ENCODE measurements at regions not wholly inside any gene's neighbourhood (a gene's known extent, or its start where the extent isn't known, plus 50 kb on each side); places are given as distances from the start of the nearest gene placed in this dataset.

DNA sequence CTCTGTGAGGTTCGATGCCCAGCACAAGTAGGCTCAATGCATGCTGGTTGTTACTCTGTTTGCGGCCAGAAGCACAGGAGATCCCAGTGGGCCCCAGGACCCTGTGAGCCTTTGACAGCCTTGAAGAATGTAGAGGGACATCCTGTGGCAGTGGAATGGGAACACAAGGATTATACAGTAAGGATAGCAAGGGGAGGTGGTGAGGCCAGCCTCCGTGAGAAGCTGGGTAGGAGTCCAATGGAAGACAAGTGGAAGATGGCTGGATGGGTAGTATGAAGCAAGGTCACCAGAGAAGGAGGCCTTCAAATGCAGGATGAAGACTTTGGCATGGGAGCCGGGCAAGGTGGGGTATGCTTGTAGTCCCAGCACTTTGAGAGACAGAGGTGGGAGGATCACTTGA is 622.9 kb upstream of the CDH4 start:
- DNase-seq = no peak
- Histone ChIP-seq H3K36me3 (ENCODE audit: control insufficient read depth, insufficient read depth, low read length) (no peaks in the 10 kb centered on the region), H3K9me3 (ENCODE audit: control insufficient read depth, low read length) (no peaks in the 10 kb centered on the region), H3K27me3 (replicated peaks; ENCODE audit: control insufficient read depth, insufficient read depth, low read length, poor library complexity, severe bottlenecking) (no peaks in the 10 kb centered on the region), H3K27ac (ENCODE audit: insufficient read depth, low read length, poor library complexity, severe bottlenecking) (no peak overlapping the region), H3K4me1 (ENCODE audit: control insufficient read depth, insufficient read depth, low read length, poor library complexity, severe bottlenecking) (no peaks in the 10 kb centered on the region), H3K4me3 (ENCODE audit: insufficient read depth, low read depth, low read length, poor library complexity, severe bottlenecking) (no peak overlapping the region)

DNA sequence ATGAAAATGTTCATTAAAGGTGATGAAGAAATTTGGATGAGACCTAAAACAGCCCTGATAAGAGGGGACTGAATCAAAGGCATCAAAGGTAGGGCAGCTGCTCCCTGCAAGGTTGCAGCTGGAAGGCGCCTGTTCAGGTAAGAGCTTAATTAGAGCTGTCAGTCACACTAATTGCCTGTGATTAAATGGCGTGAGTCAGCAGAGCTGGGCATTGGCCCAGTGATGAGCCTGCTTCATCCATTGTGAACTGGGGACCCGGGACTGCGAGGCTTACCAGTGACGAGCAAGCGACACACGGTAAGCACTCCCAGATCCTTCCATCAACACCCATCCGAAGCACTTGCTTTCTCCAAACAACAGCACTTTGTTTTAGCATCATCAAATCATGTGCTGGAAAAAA is 621.5 kb upstream of the CDH4 start:
- Histone ChIP-seq H3K27me3 (replicated peaks; ENCODE audit: control insufficient read depth, insufficient read depth, low read length, poor library complexity, severe bottlenecking) (no peaks in the 10 kb centered on the region), H3K36me3 (ENCODE audit: control insufficient read depth, insufficient read depth, low read length) (no peaks in the 10 kb centered on the region), H3K9me3 (ENCODE audit: control insufficient read depth, low read length) (no peaks in the 10 kb centered on the region), H3K4me1 (ENCODE audit: control insufficient read depth, insufficient read depth, low read length, poor library complexity, severe bottlenecking) (no peaks in the 10 kb centered on the region), H3K4me3 (ENCODE audit: insufficient read depth, low read depth, low read length, poor library complexity, severe bottlenecking) (no peak overlapping the region), H3K27ac (ENCODE audit: insufficient read depth, low read length, poor library complexity, severe bottlenecking) (no peak overlapping the region)
- no peak for DNase-seq

DNA sequence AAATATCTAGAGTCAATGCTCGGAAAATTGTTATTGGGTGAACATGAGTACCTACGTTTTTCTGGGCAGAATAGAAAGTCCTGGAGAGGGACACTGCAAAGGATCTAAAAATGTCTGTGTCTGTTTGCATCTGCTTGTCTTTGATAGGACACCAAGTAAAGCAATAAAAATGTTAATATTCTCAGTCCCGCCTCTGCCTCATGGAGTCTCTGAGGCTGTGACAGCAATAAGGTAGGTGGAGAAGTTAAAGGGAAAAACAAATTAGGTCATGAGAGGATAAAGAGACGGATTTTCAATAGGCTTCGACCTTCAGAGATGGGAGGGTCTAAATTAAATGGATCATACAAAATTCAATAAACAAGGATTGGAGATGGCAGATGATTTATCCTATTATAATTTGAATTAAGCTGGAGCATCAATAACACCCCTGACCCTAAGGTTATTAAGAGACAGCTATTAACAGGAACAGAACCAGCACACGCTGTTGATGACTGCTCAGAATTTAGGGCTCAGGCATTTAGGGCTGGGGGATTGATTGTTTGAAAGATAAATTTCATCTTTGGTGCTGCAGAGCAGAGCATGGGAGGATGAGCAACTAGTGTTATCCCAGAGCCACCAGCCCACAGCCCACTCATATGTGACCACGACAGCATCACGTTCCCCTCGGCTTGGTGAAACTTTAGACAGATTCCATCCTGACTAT is 620.3 kb upstream of the CDH4 start:
- H3K27ac ChIP-seq (ENCODE audit: insufficient read depth, low read length, poor library complexity, severe bottlenecking) = no peak overlapping the region
- DNase-seq = no peak
- H3K36me3 ChIP-seq (ENCODE audit: control insufficient read depth, insufficient read depth, low read length) = no peaks in the 10 kb centered on the region

DNA sequence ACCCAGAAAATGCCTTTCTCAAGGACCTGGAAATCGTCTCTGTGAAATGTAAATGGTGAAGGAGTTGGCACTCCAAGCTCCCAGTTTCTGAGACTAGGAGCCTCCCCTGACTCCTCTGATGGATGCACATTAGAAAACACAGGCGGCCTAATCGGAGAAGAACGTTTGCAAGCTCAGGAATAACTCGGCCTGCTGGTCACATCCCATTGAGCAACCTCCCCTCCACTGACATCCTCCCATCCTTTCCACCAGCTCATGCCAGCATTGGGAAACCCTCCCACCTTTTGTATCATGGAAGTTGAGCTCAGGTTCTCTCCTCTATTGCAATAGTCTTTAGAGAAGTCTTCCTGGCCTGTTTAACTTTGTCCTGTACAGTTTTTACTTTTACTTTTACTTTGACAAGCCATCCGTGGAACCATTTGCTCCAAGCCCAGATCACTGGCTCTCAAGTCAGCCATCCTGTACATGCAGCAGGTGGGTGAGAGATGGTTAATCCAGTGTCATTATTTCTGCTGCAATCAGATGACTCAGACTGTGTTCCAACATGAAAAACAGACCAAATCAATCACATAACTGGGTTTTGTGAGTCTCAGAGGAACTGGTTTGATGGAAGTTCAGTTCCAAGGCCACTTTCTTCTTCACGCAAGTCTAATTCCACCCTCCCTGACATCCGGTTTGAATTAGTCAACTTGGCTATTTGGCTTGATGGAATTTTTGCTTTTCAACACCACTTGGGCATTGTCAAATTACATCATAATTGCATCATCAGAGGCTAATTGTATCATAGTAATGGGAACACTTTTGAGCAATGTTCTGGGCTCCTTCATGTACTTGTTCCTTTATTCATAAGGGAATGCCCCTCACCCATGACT is 619.4 kb upstream of the CDH4 start:
- no peak for DNase-seq
- H3K27ac ChIP-seq (ENCODE audit: insufficient read depth, low read length, poor library complexity, severe bottlenecking) = no peak overlapping the region
- H3K4me1 ChIP-seq (ENCODE audit: control insufficient read depth, insufficient read depth, low read length, poor library complexity, severe bottlenecking) = no peaks in the 10 kb centered on the region
- H3K4me3 ChIP-seq (ENCODE audit: insufficient read depth, low read depth, low read length, poor library complexity, severe bottlenecking) = no peak overlapping the region
- H3K27me3 ChIP-seq (replicated peaks; ENCODE audit: control insufficient read depth, insufficient read depth, low read length, poor library complexity, severe bottlenecking) = no peaks in the 10 kb centered on the region
- no peaks in the 10 kb centered on the region for H3K36me3 ChIP-seq (ENCODE audit: control insufficient read depth, insufficient read depth, low read length)
- H3K9me3 ChIP-seq (ENCODE audit: control insufficient read depth, low read length) = no peaks in the 10 kb centered on the region

More for the DNA sequence above, 620.3 kb upstream of the CDH4 start:
- H3K27me3 ChIP-seq (replicated peaks; ENCODE audit: control insufficient read depth, insufficient read depth, low read length, poor library complexity, severe bottlenecking) = no peaks in the 10 kb centered on the region
- H3K9me3 ChIP-seq (ENCODE audit: control insufficient read depth, low read length) = no peaks in the 10 kb centered on the region
- H3K4me3 ChIP-seq (ENCODE audit: insufficient read depth, low read depth, low read length, poor library complexity, severe bottlenecking) = no peak overlapping the region
- no peaks in the 10 kb centered on the region for H3K4me1 ChIP-seq (ENCODE audit: control insufficient read depth, insufficient read depth, low read length, poor library complexity, severe bottlenecking)

DNA sequence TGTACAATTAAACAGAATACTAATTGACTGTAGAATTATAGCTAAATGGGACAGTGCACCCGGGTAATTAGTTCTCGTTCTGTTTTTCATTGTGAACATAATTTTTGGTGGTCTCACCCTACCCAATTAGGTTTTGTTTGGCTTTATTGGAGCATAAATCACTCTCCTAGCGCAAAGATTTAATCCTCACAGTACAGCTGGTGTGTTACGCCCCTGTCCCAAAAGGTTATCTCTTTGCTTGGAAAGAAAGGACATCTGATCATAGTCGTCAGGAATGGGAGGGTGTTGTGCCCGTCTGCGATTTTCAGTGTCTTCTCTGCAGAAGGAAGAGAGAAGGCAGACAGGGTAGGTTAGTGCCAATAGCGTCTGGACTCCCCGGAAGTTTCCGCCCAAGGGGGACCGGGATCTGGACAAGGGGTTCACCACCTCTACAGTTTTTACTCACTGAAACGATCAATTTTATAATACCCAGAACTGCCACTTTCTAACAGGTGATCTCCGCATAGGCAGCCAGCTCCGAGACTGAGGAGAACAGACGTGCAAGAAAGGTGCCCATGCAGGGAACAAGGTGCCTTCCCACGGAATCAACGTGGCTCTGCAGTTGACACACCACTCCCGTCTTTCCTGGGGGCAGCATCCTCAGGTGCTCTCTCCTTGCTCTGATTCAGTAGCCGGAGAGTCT is 617.4 kb upstream of the CDH4 start:
- no peaks in the 10 kb centered on the region for H3K27me3 ChIP-seq (replicated peaks; ENCODE audit: control insufficient read depth, insufficient read depth, low read length, poor library complexity, severe bottlenecking)
- no peak overlapping the region for H3K27ac ChIP-seq (ENCODE audit: insufficient read depth, low read length, poor library complexity, severe bottlenecking)
- no peaks in the 10 kb centered on the region for H3K9me3 ChIP-seq (ENCODE audit: control insufficient read depth, low read length)
- no peaks in the 10 kb centered on the region for H3K4me1 ChIP-seq (ENCODE audit: control insufficient read depth, insufficient read depth, low read length, poor library complexity, severe bottlenecking)
- no peak for DNase-seq
- H3K36me3 ChIP-seq (ENCODE audit: control insufficient read depth, insufficient read depth, low read length) = no peaks in the 10 kb centered on the region
- no peak overlapping the region for H3K4me3 ChIP-seq (ENCODE audit: insufficient read depth, low read depth, low read length, poor library complexity, severe bottlenecking)

DNA sequence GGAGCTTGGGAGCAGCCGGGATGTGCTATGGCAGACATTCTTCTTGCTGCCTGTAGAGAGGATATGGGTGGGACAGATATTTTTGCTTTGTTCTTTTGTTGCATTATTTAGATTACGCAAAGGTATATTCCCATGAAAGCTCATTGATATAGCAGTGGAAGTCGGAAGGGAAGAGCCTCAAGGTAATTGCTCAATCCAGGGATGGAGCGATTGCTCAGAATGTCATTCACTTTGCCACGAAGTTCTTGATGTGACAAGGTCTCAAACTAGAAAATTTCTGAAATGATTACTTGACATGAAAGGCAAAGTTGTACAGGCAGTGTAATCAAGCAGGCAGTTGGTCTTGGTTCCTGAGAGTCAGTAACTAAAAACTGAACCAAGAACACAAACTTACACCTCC is 615.6 kb upstream of the CDH4 start:
- Histone ChIP-seq H3K4me1 (ENCODE audit: control insufficient read depth, insufficient read depth, low read length, poor library complexity, severe bottlenecking) (no peaks in the 10 kb centered on the region), H3K9me3 (ENCODE audit: control insufficient read depth, low read length) (no peaks in the 10 kb centered on the region), H3K4me3 (ENCODE audit: insufficient read depth, low read depth, low read length, poor library complexity, severe bottlenecking) (no peak overlapping the region), H3K27me3 (replicated peaks; ENCODE audit: control insufficient read depth, insufficient read depth, low read length, poor library complexity, severe bottlenecking) (no peaks in the 10 kb centered on the region), H3K36me3 (ENCODE audit: control insufficient read depth, insufficient read depth, low read length) (no peaks in the 10 kb centered on the region), H3K27ac (ENCODE audit: insufficient read depth, low read length, poor library complexity, severe bottlenecking) (no peak overlapping the region)
- DNase-seq = no peak

DNA sequence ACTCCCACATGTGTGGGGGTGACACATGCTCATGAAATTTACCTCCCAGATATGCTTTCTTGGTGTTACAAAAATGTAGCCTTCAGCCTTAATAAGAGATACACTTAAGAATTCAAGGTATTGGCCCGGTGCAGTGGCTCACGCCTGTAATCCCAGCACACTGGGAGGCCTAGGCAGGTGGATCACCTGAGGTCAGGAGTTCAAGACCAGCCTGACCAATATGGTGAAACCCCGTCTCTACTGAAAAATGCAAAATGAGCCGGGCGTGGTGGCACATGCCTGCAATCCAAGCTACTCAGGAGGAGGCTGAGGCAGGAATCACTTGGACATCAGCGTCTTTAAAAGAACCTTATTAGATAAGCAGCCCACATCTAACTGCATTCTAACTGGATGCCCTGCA is 614.3 kb upstream of the CDH4 start:
- no peaks in the 10 kb centered on the region for H3K27me3 ChIP-seq (replicated peaks; ENCODE audit: control insufficient read depth, insufficient read depth, low read length, poor library complexity, severe bottlenecking)
- H3K36me3 ChIP-seq (ENCODE audit: control insufficient read depth, insufficient read depth, low read length) = no peaks in the 10 kb centered on the region
- H3K4me1 ChIP-seq (ENCODE audit: control insufficient read depth, insufficient read depth, low read length, poor library complexity, severe bottlenecking) = no peaks in the 10 kb centered on the region
- DNase-seq = no peak
- no peak overlapping the region for H3K27ac ChIP-seq (ENCODE audit: insufficient read depth, low read length, poor library complexity, severe bottlenecking)
- no peaks in the 10 kb centered on the region for H3K9me3 ChIP-seq (ENCODE audit: control insufficient read depth, low read length)
- H3K4me3 ChIP-seq (ENCODE audit: insufficient read depth, low read depth, low read length, poor library complexity, severe bottlenecking) = no peak overlapping the region

DNA sequence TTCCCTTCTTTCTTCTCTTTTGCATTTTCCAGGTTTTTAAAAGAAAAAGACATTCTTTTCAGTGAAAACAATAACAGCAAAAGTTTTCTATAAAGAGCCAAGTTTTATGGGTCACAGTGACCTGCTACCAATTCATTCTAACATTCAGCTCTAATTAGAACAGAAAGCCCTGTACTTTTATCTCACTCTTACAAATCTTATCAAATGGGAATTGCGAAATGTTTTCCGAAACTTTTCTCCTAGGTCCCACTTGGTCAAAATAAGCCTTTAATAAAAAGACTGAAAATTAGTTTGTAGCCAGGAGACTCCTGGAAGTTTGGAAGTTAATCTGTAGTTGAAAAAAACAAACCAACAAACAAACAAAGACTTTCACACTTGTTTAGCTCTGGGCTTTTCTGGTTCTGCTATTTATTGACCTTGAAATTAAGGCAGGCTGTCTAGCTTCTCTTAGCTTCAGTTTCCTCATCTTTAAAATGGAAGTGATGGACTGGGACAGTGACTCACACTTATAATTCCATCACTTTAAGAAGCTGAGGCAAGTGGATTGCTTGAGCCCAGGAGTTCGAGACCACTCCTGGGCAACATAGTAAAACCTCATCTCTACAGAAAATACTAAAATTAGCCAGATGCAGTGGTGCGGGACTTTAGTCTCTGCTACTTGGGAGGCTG is 613.5 kb upstream of the CDH4 start:
- no peaks in the 10 kb centered on the region for H3K27me3 ChIP-seq (replicated peaks; ENCODE audit: control insufficient read depth, insufficient read depth, low read length, poor library complexity, severe bottlenecking)

DNA sequence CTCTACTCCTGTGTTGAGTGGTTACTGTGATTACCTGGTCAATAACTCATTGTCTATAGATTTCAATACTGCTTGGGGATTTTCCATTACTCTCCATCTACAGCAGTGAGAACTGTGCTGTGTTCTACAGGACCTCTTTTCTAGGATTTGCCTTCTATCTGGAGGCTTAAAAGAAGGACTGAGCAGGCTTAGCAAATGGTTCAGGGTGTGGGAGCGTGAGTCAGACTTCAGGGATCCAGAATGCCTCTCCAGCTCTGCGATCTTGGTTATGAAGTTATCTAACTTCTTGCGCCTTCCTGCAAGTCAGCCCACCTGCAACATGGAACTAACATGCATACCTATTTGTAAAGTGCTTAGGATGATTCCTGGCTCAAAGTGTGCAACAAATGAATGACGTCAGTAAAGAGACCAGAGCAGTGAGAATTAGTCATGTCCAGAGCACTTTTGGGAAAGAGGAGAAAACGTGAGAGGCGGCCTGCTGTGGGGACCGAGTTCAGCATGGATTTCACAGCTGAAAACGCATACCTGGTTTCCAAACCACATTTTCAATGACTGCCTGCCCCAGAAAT is 610.1 kb upstream of the CDH4 start:
- no peak for DNase-seq
- Histone ChIP-seq H3K27me3 (replicated peaks; ENCODE audit: control insufficient read depth, insufficient read depth, low read length, poor library complexity, severe bottlenecking) (no peaks in the 10 kb centered on the region), H3K9me3 (ENCODE audit: control insufficient read depth, low read length) (no peaks in the 10 kb centered on the region), H3K36me3 (ENCODE audit: control insufficient read depth, insufficient read depth, low read length) (no peaks in the 10 kb centered on the region), H3K4me1 (ENCODE audit: control insufficient read depth, insufficient read depth, low read length, poor library complexity, severe bottlenecking) (no peaks in the 10 kb centered on the region), H3K27ac (ENCODE audit: insufficient read depth, low read length, poor library complexity, severe bottlenecking) (no peak overlapping the region), H3K4me3 (ENCODE audit: insufficient read depth, low read depth, low read length, poor library complexity, severe bottlenecking) (no peak overlapping the region)

More for the DNA sequence above, 613.5 kb upstream of the CDH4 start:
- H3K4me1 ChIP-seq (ENCODE audit: control insufficient read depth, insufficient read depth, low read length, poor library complexity, severe bottlenecking) = no peaks in the 10 kb centered on the region
- DNase-seq = no peak
- no peaks in the 10 kb centered on the region for H3K36me3 ChIP-seq (ENCODE audit: control insufficient read depth, insufficient read depth, low read length)
- H3K9me3 ChIP-seq (ENCODE audit: control insufficient read depth, low read length) = no peaks in the 10 kb centered on the region
- H3K27ac ChIP-seq (ENCODE audit: insufficient read depth, low read length, poor library complexity, severe bottlenecking) = no peak overlapping the region
- H3K4me3 ChIP-seq (ENCODE audit: insufficient read depth, low read depth, low read length, poor library complexity, severe bottlenecking) = no peak overlapping the region

Data from effector memory CD4-positive, alpha-beta T cell (primary cell).